GM18868 (cell line): ENCODE measurements at regions not wholly inside any gene's neighbourhood (a gene's known extent, or its start where the extent isn't known, plus 50 kb on each side); places are given as distances from the start of the nearest gene placed in this dataset.

Source experiments
- ATAC-seq: cut with Tn5 transposase; IDR thresholded peaks from one replicate; pipeline ENCODE4 v1.9.1; 2021; ENCODE audit warnings: mild to moderate bottlenecking, moderate library complexity; ENCODE audit not compliant: unreplicated experiment

- ATAC-seq = no peak
These were observed 82.6 kb upstream of the SLC24A5 start for GRCh38 chr15:48038221-48038620.

GRCh38 chr15:48040166-48040817 is 80.5 kb upstream of the SLC24A5 start:
- ATAC-seq = no peak

- no peak for ATAC-seq
These were observed 79.3 kb upstream of the SLC24A5 start for GRCh38 chr15:48041454-48041853.

- ATAC-seq = no peak
These were observed 73.9 kb upstream of the SLC24A5 start for GRCh38 chr15:48046813-48047438.

- no peak for ATAC-seq
These were observed 71.1 kb upstream of the SLC24A5 start for GRCh38 chr15:48049736-48050135.

GRCh38 chr15:48052946-48053345 is 67.8 kb upstream of the SLC24A5 start:
- ATAC-seq = no peak

GRCh38 chr15:48058371-48058770 is 62.4 kb upstream of the SLC24A5 start:
- ATAC-seq = no peak

- ATAC-seq = no peak
These were observed 61.0 kb upstream of the SLC24A5 start for GRCh38 chr15:48059791-48060190.

GRCh38 chr15:48060396-48060795 is 60.4 kb upstream of the SLC24A5 start:
- ATAC-seq = no peak

- ATAC-seq = no peak
These were observed 59.2 kb upstream of the SLC24A5 start for GRCh38 chr15:48061605-48062004.

- ATAC-seq = no peak
These were observed 58.5 kb upstream of the SLC24A5 start for GRCh38 chr15:48062148-48062872.

- no peak for ATAC-seq
These were observed 57.3 kb upstream of the SLC24A5 start for GRCh38 chr15:48063411-48063985.

GRCh38 chr15:48064421-48064820 is 56.4 kb upstream of the SLC24A5 start:
- no peak for ATAC-seq

- ATAC-seq = no peak
These were observed 54.3 kb upstream of the SLC24A5 start for GRCh38 chr15:48066456-48066855.
